HFFc6 (cell line): ENCODE measurements at regions not wholly inside any gene's neighbourhood (a gene's known extent, or its start where the extent isn't known, plus 50 kb on each side); places are given as distances from the start of the nearest gene placed in this dataset.

Source experiments
- DNase-seq: peaks from one replicate; pipeline ENCODE4 v3.0.0-alpha.2; 2018
- H3K27ac Mint-ChIP-seq: 2 replicates; pipeline ENCODE4 v1.8.0; 2020; ENCODE audit warnings: mild to moderate bottlenecking, mixed read lengths
- H3K27me3 Mint-ChIP-seq: 2 replicates; pipeline ENCODE4 v1.8.0; 2021; ENCODE audit warnings: mild to moderate bottlenecking, moderate library complexity, mixed read lengths; ENCODE audit not compliant: insufficient read depth
- H3K36me3 Mint-ChIP-seq: 2 replicates; pipeline ENCODE4 v1.8.0; 2021; ENCODE audit warnings: low read depth, mixed read lengths
- H3K4me1 Mint-ChIP-seq: 2 replicates; pipeline ENCODE4 v1.8.0; 2020; ENCODE audit warnings: low read depth, mixed read lengths
- H3K4me3 Mint-ChIP-seq: 2 replicates; pipeline ENCODE4 v1.8.0; 2020; ENCODE audit warnings: mild to moderate bottlenecking, moderate library complexity, mixed read lengths
- H3K9me3 Mint-ChIP-seq: 2 replicates; pipeline ENCODE4 v1.8.0; 2020; ENCODE audit warnings: mild to moderate bottlenecking, mixed read lengths
- TF ChIP-seq, protein P1 (sequence below): fragments of 200-600 bp; sonication (generic); IDR thresholded peaks from 2 replicates; pipeline ENCODE4 v1.5.0; 2021; ENCODE audit warnings: antibody characterized with exemption, mild to moderate bottlenecking

DNA sequence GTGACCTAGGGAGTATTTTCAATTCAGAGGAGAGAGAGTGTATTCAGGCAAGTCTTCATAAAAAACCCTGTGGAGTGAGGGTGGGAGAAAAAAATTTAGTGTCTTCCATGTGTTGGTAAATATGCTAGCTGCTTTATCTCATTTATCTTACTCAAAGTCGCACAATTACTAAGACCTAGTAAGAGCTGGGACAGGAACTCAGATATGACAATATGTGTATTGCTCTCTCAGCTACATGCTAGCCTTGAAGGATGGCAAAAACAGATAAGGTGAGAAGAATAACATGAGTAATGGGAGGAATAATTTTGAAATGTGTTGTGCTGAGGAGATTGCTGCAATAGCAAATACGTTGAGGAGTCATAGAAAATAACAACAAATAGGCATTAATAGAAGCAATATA is 458.6 kb downstream of the SH2D1A start:
- Mint-ChIP-seq H3K36me3 (no peaks in the 10 kb centered on the region), H3K9me3 (peaks cover 36% of the 10 kb centered on the region), H3K27me3 (no peaks in the 10 kb centered on the region), H3K27ac (no peak overlapping the region), H3K4me1 (no peaks in the 10 kb centered on the region), H3K4me3 (no peak overlapping the region)
- TF ChIP-seq, protein P1, sequence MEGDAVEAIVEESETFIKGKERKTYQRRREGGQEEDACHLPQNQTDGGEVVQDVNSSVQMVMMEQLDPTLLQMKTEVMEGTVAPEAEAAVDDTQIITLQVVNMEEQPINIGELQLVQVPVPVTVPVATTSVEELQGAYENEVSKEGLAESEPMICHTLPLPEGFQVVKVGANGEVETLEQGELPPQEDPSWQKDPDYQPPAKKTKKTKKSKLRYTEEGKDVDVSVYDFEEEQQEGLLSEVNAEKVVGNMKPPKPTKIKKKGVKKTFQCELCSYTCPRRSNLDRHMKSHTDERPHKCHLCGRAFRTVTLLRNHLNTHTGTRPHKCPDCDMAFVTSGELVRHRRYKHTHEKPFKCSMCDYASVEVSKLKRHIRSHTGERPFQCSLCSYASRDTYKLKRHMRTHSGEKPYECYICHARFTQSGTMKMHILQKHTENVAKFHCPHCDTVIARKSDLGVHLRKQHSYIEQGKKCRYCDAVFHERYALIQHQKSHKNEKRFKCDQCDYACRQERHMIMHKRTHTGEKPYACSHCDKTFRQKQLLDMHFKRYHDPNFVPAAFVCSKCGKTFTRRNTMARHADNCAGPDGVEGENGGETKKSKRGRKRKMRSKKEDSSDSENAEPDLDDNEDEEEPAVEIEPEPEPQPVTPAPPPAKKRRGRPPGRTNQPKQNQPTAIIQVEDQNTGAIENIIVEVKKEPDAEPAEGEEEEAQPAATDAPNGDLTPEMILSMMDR, result no peak
- DNase-seq, result no peak

DNA sequence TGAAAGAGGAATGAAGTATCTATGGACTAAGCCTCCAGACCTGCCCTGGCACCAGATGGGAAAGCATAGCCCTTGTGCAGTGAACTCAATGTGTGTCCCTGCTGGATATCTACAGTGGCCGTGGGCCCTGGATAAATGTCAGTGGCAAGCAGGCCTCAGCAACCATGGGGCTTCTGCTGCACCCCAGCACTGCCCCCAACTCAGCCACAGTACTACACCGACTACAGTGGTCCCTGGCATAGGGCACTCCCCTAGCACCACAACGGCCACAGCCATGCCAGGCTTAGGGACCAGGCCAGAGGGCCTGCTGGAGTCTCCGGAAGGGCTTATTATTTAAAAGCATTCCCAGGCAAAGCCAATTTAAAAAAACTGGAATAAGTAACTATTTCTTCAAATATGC is 459.1 kb downstream of the SH2D1A start:
- no peaks in the 10 kb centered on the region for H3K36me3 Mint-ChIP-seq
- TF ChIP-seq, protein P1, result no peak
- no peak overlapping the region for H3K4me3 Mint-ChIP-seq
- no peaks in the 10 kb centered on the region for H3K4me1 Mint-ChIP-seq
- H3K27ac Mint-ChIP-seq, result no peak overlapping the region
- no peak for DNase-seq
- peaks cover 31% of the 10 kb centered on the region for H3K9me3 Mint-ChIP-seq
- no peaks in the 10 kb centered on the region for H3K27me3 Mint-ChIP-seq

DNA sequence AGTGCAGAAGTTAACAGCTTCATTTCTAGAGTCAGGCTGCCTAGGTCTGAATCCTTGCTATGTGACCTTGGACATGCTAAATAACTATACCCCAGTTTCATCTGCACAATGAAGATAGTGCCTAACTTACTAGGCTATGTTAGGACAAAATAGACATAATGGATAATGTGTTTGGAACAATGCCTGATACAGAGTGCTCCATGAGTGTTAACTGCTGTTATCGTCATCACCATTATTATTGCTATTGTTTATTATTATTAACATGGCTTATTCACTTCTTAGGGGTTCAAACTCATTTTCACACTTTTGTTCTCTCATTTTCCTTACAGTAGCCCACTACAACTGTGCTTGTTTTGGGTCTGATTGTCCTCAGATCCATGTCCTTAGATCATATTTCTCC is 467.7 kb downstream of the SH2D1A start:
- no peak for DNase-seq
- 0 out of 2 replicates have a peak, but pooled peaks cover 4% of the 10 kb centered on the region for H3K9me3 Mint-ChIP-seq
- H3K36me3 Mint-ChIP-seq, result no peaks in the 10 kb centered on the region
- H3K27me3 Mint-ChIP-seq, result no peaks in the 10 kb centered on the region
- TF ChIP-seq, protein P1, result no peak
- no peak overlapping the region for H3K27ac Mint-ChIP-seq
- H3K4me1 Mint-ChIP-seq, result no peaks in the 10 kb centered on the region
- no peak overlapping the region for H3K4me3 Mint-ChIP-seq

DNA sequence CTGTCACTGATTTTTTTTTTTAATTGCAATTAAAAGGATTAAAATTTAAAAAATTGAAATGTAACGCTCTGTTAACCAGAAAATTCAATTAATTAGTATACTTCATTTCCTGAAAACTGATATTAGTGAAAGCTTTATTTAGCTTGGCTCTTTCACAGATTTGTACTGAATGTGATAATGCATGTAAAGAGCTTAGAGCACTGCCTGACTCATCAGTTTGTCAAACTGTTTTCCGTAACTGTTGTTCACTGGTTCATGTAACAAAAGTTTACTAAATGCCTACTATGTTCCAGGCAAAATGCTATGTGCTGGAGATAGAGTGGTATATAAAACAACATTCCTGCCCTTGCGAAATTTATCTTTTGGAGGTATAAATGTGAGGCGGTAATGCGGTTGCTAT is 471.7 kb downstream of the SH2D1A start:
- DNase-seq, result no peak
- H3K4me1 Mint-ChIP-seq, result no peaks in the 10 kb centered on the region
- H3K27ac Mint-ChIP-seq, result no peak overlapping the region
- 0 out of 2 replicates have a peak, but pooled peaks cover 5% of the 10 kb centered on the region for H3K9me3 Mint-ChIP-seq
- no peak overlapping the region for H3K4me3 Mint-ChIP-seq
- TF ChIP-seq, protein P1, result no peak
- H3K27me3 Mint-ChIP-seq, result no peaks in the 10 kb centered on the region
- H3K36me3 Mint-ChIP-seq, result no peaks in the 10 kb centered on the region

DNA sequence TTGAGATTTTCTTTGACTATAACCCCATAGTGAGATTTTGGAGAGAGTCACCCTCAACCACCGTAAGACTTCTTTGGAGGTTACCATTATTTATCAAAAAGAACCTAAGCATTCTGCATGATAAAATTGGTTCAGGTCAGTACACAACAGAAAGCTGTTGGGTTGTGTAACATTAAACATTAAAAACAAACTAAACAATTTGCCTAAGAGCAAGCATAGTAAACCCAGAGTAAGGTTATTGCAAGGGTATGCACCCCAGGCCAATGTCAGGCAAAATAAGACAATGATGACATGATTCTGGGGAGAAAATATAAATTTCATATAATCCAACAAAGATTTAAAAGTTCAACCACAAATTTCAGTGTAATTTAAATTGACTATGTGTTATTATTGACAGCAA is 472.4 kb downstream of the SH2D1A start:
- Mint-ChIP-seq H3K27me3 (no peaks in the 10 kb centered on the region), H3K27ac (no peak overlapping the region), H3K9me3 (0 out of 2 replicates have a peak, but pooled peaks cover 5% of the 10 kb centered on the region), H3K4me3 (no peak overlapping the region), H3K4me1 (no peaks in the 10 kb centered on the region), H3K36me3 (no peaks in the 10 kb centered on the region)
- no peak for DNase-seq
- TF ChIP-seq, protein P1, result no peak

DNA sequence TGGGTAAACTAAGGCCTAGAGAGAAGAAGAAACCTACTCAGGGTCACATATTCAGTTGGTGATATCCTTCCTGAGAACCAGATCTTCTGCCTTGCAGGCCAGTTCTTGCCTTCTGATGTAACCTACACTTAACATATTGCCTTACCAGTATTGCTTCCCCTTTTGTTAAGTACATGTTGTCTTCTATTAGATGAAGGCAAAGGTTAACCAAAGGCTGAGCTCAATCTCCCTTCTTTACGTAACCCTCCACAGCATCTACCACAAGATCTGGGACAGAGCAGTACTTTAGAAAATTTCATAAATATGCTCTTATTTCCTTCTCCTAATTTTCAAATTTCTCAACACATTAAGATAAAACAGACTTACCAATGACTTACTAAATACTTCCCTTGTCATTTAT is 474.4 kb downstream of the SH2D1A start:
- Mint-ChIP-seq H3K4me3 (no peak overlapping the region), H3K36me3 (no peaks in the 10 kb centered on the region), H3K27me3 (no peaks in the 10 kb centered on the region), H3K27ac (no peak overlapping the region), H3K9me3 (0 out of 2 replicates have a peak, but pooled peaks cover 5% of the 10 kb centered on the region), H3K4me1 (no peaks in the 10 kb centered on the region)
- DNase-seq, result no peak
- TF ChIP-seq, protein P1, result no peak
